Mesendoderm (in vitro differentiated cells): ENCODE measurements at regions not wholly inside any gene's neighbourhood (a gene's known extent, or its start where the extent isn't known, plus 50 kb on each side); places are given as distances from the start of the nearest gene placed in this dataset.

Source experiments
- DNase-seq: peaks from one replicate; pipeline ENCODE4 v3.0.0; 2013
- H2AK5ac ChIP-seq: 2 replicates; pipeline ENCODE4 v1.6.1; 2013; ENCODE audit warnings: low read length, inconsistent platforms
- H2BK120ac ChIP-seq: 2 replicates; pipeline ENCODE4 v1.6.1; 2013; ENCODE audit warnings: low read depth, mild to moderate bottlenecking, low read length, moderate library complexity, mixed read lengths
- H2BK15ac ChIP-seq: replicated peaks from 2 replicates; pipeline ENCODE4 v1.6.1; 2013; ENCODE audit warnings: low read depth, mild to moderate bottlenecking, moderate library complexity
- H2BK5ac ChIP-seq: 2 replicates; pipeline ENCODE4 v1.6.1; 2013; ENCODE audit warnings: low read length, inconsistent platforms
- H3K18ac ChIP-seq: 2 replicates; pipeline ENCODE4 v1.6.1; 2013; ENCODE audit warnings: mild to moderate bottlenecking, low read length, mixed read lengths
- H3K23ac ChIP-seq: one replicate; pipeline ENCODE4 v1.6.1; 2013; ENCODE audit warnings: low read length
- H3K27ac ChIP-seq: 2 replicates; pipeline ENCODE4 v1.5.1; 2013; ENCODE audit warnings: low read depth, mild to moderate bottlenecking, inconsistent platforms, low read length, moderate library complexity
- H3K27me3 ChIP-seq: 2 replicates; pipeline ENCODE4 v1.6.1; 2013; ENCODE audit warnings: low read length, control low read depth, mild to moderate bottlenecking, inconsistent platforms; ENCODE audit not compliant: insufficient read depth, poor library complexity
- H3K36me3 ChIP-seq: 2 replicates; pipeline ENCODE4 v1.6.1; 2013; ENCODE audit warnings: low read length, inconsistent platforms; ENCODE audit not compliant: control insufficient read depth, insufficient read depth
- H3K4ac ChIP-seq: one replicate; pipeline ENCODE4 v1.6.1; 2013; ENCODE audit warnings: low read depth, mild to moderate bottlenecking, low read length, moderate library complexity
- H3K4me1 ChIP-seq: 2 replicates; pipeline ENCODE4 v1.6.1; 2013; ENCODE audit warnings: low read depth, low read length, inconsistent platforms; ENCODE audit not compliant: control insufficient read depth
- H3K4me2 ChIP-seq: 2 replicates; pipeline ENCODE4 v1.6.1; 2013; ENCODE audit warnings: low read length
- H3K4me3 ChIP-seq: 2 replicates; pipeline ENCODE4 v1.5.1; 2013; ENCODE audit warnings: mild to moderate bottlenecking, low read length
- H3K56ac ChIP-seq: one replicate; pipeline ENCODE4 v1.6.1; 2013; ENCODE audit warnings: low read length
- H3K79me1 ChIP-seq: 2 replicates; pipeline ENCODE4 v1.6.1; 2013; ENCODE audit warnings: low read length, inconsistent platforms
- H3K79me2 ChIP-seq: 2 replicates; pipeline ENCODE4 v1.6.1; 2013; ENCODE audit warnings: mild to moderate bottlenecking, low read length; ENCODE audit not compliant: control insufficient read depth, insufficient read depth
- H3K9ac ChIP-seq: 2 replicates; pipeline ENCODE4 v1.6.1; 2013; ENCODE audit warnings: low read length, inconsistent platforms
- H4K5ac ChIP-seq: one replicate; pipeline ENCODE4 v1.6.1; 2013; ENCODE audit warnings: low read length
- H4K8ac ChIP-seq: one replicate; pipeline ENCODE4 v1.6.1; 2013; ENCODE audit warnings: low read depth, mild to moderate bottlenecking, control low read depth, low read length, moderate library complexity
- WGBS: extraction: QIAGEN DNeasy Blood & Tissue Kit; methylation state at CpG from one replicate; pipeline ENCODE4 v1.1.7; 2013; ENCODE audit warnings: low lambda C conversion rate, missing lambda C conversion rate; ENCODE audit not compliant: insufficient coverage; ENCODE audit errors: extremely low coverage; 5-methylcytosine and 5-hydroxymethylcytosine counted together

DNA sequence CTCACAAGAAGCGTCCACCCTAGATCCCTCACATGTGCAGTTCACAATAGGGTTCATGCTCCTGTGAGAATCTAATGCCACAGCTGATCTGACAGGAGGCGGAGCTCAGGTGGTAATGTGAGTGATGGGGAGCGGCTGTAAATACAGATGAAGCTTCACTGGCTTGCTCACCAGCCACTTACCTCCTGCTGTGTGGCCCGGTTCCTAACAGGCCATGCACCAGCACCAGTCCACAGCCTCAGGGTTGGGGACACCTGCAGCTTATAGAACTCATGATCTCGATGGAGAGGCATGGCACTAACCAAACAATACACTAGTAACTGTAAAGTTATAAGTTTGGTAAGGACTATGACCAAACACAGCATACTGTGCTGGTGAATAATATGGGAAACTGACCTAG is 368.0 kb upstream of the CDH5 start:
- H3K23ac ChIP-seq, result no peak overlapping the region
- no peak overlapping the region for H4K5ac ChIP-seq
- no peak overlapping the region for H3K56ac ChIP-seq
- WGBS, result no CpG with 5 or more reads among the region's 5 CpGs
- no peak overlapping the region for H3K27ac ChIP-seq
- H3K4me2 ChIP-seq, result no peak overlapping the region
- no peaks in the 10 kb centered on the region for H3K79me2 ChIP-seq
- no peak overlapping the region for H2BK15ac ChIP-seq
- no peak overlapping the region for H3K9ac ChIP-seq
- no peak overlapping the region for H2AK5ac ChIP-seq
- no peak for DNase-seq
- no peak overlapping the region for H3K4me3 ChIP-seq
- H2BK120ac ChIP-seq, result no peak overlapping the region
- no peak overlapping the region for H3K4ac ChIP-seq
- no peaks in the 10 kb centered on the region for H3K36me3 ChIP-seq
- no peak overlapping the region for H4K8ac ChIP-seq
- H3K18ac ChIP-seq, result no peak overlapping the region
- H3K4me1 ChIP-seq, result no peaks in the 10 kb centered on the region
- no peaks in the 10 kb centered on the region for H3K79me1 ChIP-seq
- H3K27me3 ChIP-seq, result no peaks in the 10 kb centered on the region
- no peak overlapping the region for H2BK5ac ChIP-seq

DNA sequence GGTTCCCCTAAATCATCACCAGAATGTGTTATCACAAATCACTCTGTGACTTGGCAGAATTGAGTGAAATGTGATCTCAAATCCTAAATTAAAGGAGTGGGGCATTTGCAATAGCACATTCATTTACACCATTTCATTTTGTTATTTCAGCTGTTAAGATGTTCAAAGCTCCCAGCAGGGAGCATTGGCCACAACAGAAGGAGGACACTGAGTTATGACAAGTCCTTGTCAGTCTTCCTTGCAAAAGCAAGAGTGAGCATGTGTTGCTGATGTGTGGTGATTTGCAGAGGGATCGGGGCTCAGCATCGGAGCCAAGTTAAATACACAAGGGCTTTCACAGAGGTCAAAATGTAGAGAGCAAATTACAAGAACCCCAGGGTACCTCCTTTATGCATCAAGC is 372.2 kb upstream of the CDH5 start:
- no peak for DNase-seq
- H2BK120ac ChIP-seq, result no peak overlapping the region
- H3K4me3 ChIP-seq, result no peak overlapping the region
- H3K4me2 ChIP-seq, result no peak overlapping the region
- no peak overlapping the region for H3K4ac ChIP-seq
- no peak overlapping the region for H2BK15ac ChIP-seq
- no peak overlapping the region for H2AK5ac ChIP-seq
- no peak overlapping the region for H3K9ac ChIP-seq
- H3K4me1 ChIP-seq, result no peaks in the 10 kb centered on the region
- no peak overlapping the region for H4K8ac ChIP-seq
- no peak overlapping the region for H2BK5ac ChIP-seq
- H4K5ac ChIP-seq, result no peak overlapping the region
- WGBS, result no CpG with 5 or more reads among the region's 2 CpGs
- no peaks in the 10 kb centered on the region for H3K79me2 ChIP-seq
- H3K79me1 ChIP-seq, result no peaks in the 10 kb centered on the region
- H3K23ac ChIP-seq, result no peak overlapping the region
- no peak overlapping the region for H3K18ac ChIP-seq
- H3K27ac ChIP-seq, result no peak overlapping the region
- no peaks in the 10 kb centered on the region for H3K27me3 ChIP-seq
- no peak overlapping the region for H3K56ac ChIP-seq
- H3K36me3 ChIP-seq, result no peaks in the 10 kb centered on the region

DNA sequence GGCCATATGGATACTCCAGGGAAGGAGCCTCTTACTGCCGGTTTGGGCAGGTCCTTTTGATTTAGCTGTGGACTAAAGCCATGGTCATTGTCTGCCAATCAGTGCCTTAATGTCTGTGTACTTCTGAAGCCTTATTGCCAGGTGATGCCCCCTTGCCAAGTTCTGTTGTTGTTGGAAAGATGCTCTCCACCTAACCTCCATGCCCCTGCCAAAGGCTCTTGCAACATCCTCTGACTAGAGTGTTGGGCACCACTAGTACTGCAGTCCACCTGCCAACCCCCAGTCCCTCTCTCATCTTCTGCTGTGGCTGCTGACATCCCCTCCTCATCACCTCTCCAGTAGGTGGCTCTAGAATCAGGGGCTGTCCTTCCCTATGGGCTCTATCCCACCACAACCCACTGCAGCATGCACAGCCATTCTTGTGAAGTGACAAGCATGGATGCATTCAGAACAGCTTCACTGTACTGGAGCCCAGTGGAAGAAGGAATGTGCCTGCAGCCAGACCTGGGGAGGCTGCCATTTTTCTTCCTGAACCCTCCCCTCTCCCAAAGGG is 375.3 kb upstream of the CDH5 start:
- no peak overlapping the region for H3K23ac ChIP-seq
- H2AK5ac ChIP-seq, result no peak overlapping the region
- H3K4me2 ChIP-seq, result no peak overlapping the region
- H3K4me3 ChIP-seq, result no peak overlapping the region
- no peaks in the 10 kb centered on the region for H3K79me1 ChIP-seq
- H3K36me3 ChIP-seq, result no peaks in the 10 kb centered on the region
- DNase-seq, result peak; percentile 68
- WGBS, result no CpG with 5 or more reads among the region's 1 CpG
- no peak overlapping the region for H4K5ac ChIP-seq
- H3K27me3 ChIP-seq, result no peaks in the 10 kb centered on the region
- H2BK120ac ChIP-seq, result no peak overlapping the region
- no peak overlapping the region for H2BK15ac ChIP-seq
- no peak overlapping the region for H3K56ac ChIP-seq
- no peak overlapping the region for H4K8ac ChIP-seq
- H3K4me1 ChIP-seq, result no peaks in the 10 kb centered on the region
- H3K4ac ChIP-seq, result no peak overlapping the region
- no peak overlapping the region for H3K27ac ChIP-seq
- H3K18ac ChIP-seq, result no peak overlapping the region
- no peak overlapping the region for H2BK5ac ChIP-seq
- no peak overlapping the region for H3K9ac ChIP-seq
- no peaks in the 10 kb centered on the region for H3K79me2 ChIP-seq

DNA sequence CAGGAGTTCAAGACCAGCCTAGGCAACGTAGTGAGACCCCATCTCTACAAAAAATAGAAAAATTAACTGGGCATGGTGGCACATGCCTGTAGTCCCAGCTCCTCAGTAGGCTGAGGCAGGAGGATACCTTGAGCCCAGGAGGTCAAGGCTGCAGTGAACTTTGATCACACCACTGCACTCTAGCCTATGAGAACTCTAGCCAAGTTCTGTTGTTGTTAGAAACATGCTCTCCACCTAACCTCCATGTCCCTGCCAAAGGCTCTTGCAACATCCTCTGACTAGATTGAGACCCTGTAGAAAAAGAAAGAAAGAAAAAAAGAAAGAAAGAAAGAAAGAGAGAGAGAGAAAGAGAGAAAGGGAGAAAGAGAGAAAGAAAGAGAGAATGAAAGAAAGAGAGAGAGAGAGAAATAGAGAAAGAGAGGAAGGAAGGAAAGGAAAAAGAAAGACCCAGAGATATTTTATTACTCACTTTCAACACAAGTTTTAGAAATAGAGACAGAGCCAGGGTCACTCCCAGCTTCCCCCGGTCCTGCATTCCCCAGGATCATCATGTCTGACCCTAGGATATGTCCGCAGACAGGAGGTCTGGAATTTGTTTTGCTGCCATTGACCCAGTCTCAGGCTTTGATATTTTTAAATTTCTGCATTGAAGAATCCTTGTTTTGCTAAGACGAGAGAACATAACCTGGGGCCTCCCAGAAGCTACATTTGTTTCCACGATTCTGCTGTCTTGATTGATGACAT is 376.5 kb upstream of the CDH5 start:
- no peaks in the 10 kb centered on the region for H3K36me3 ChIP-seq
- H3K4ac ChIP-seq, result no peak overlapping the region
- H2BK15ac ChIP-seq, result no peak overlapping the region
- no peaks in the 10 kb centered on the region for H3K27me3 ChIP-seq
- H4K5ac ChIP-seq, result no peak overlapping the region
- H3K23ac ChIP-seq, result no peak overlapping the region
- no peaks in the 10 kb centered on the region for H3K79me2 ChIP-seq
- H4K8ac ChIP-seq, result no peak overlapping the region
- no peak overlapping the region for H2AK5ac ChIP-seq
- no peak overlapping the region for H3K9ac ChIP-seq
- H3K4me3 ChIP-seq, result no peak overlapping the region
- DNase-seq, result no peak
- no peak overlapping the region for H3K18ac ChIP-seq
- WGBS, result no CpG with 5 or more reads among the region's 5 CpGs
- H2BK5ac ChIP-seq, result no peak overlapping the region
- no peaks in the 10 kb centered on the region for H3K4me1 ChIP-seq
- no peak overlapping the region for H3K56ac ChIP-seq
- H3K27ac ChIP-seq, result no peak overlapping the region
- H3K79me1 ChIP-seq, result no peaks in the 10 kb centered on the region
- H3K4me2 ChIP-seq, result no peak overlapping the region
- no peak overlapping the region for H2BK120ac ChIP-seq

DNA sequence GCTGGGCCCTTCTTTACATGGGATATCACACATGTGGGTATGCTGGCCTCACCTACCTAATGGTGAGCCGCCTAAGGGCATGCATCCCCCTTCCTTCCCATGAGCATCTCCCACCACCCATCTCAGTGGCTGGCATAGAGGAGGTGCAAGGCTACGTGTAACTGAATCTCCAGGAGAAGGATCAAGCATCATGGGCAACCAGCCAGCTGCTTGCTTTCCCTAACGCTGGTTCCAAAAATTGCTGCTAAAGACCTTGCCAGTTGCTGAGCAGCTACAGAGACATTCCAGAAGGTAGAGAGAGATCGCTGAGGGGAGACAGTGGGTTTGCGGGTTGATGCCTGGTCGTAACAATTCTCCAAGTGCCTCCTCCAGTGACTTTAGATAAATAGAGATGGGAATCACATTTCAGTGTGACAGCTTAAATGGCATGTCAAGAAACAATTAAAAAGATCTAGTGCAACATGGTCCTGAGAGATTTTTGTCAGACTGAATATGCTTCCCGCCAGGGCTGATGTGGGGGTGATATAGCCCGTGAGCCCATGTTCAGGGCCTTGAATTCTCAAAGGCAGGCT is 378.4 kb upstream of the CDH5 start:
- Histone ChIP-seq H2BK5ac (no peak overlapping the region), H3K18ac (no peak overlapping the region), H3K27me3 (no peaks in the 10 kb centered on the region), H3K4me2 (no peak overlapping the region), H3K23ac (no peak overlapping the region), H2AK5ac (no peak overlapping the region), H3K27ac (no peak overlapping the region), H2BK120ac (no peak overlapping the region), H3K4me3 (no peak overlapping the region), H3K4ac (no peak overlapping the region), H4K8ac (no peak overlapping the region), H3K36me3 (no peaks in the 10 kb centered on the region), H3K79me2 (no peaks in the 10 kb centered on the region), H4K5ac (no peak overlapping the region), H3K79me1 (no peaks in the 10 kb centered on the region), H3K4me1 (no peaks in the 10 kb centered on the region), H2BK15ac (no peak overlapping the region), H3K9ac (no peak overlapping the region), H3K56ac (no peak overlapping the region)
- no peak for DNase-seq
- WGBS, result no CpG with 5 or more reads among the region's 8 CpGs
